Gastroesophageal sphincter (tissue), 3 donors: ENCODE measurements at regions not wholly inside any gene's neighbourhood (a gene's known extent, or its start where the extent isn't known, plus 50 kb on each side); places are given as distances from the start of the nearest gene placed in this dataset.

ENCODE experiments used
- CTCF ChIP-seq, 4 experiments: fragments of 200-600 bp in 2 of 4; fragments of 450-650 bp in 2 of 4; sonication (generic) in 1 of 4; IDR thresholded peaks; one replicate each; pipeline ENCODE4 v1.5.1; 2017 to 2019; ENCODE audit warnings: antibody characterized with exemption in 4 of 4, mild to moderate bottlenecking in 2 of 4, moderate library complexity in 2 of 4
- EP300 ChIP-seq: sonication (generic); formaldehyde crosslinking; IDR thresholded peaks from one replicate; pipeline ENCODE4 v1.6.1; 2017; ENCODE audit warnings: antibody characterized with exemption, mild to moderate bottlenecking

- TF ChIP-seq EP300, result no peak
- TF ChIP-seq CTCF (IDR thresholded peaks at IDR 0.05), result no peak
These were observed 176.4 kb upstream of the PTER start for GRCh38 chr10:16260388-16260787.
